ENCODE measurements at regions not wholly inside any gene's neighbourhood (a gene's known extent, or its start where the extent isn't known, plus 50 kb on each side); places are given as distances from the start of the nearest gene placed in this dataset.
A peak's percentile ranks its signal among the peaks of the same experiment; 100 is the strongest.
"Not testable (repeated sequence)": the region's sequence is repeated elsewhere in the genome, so short reads cannot be mapped to it uniquely, and the experiment has no call there.

DNA sequence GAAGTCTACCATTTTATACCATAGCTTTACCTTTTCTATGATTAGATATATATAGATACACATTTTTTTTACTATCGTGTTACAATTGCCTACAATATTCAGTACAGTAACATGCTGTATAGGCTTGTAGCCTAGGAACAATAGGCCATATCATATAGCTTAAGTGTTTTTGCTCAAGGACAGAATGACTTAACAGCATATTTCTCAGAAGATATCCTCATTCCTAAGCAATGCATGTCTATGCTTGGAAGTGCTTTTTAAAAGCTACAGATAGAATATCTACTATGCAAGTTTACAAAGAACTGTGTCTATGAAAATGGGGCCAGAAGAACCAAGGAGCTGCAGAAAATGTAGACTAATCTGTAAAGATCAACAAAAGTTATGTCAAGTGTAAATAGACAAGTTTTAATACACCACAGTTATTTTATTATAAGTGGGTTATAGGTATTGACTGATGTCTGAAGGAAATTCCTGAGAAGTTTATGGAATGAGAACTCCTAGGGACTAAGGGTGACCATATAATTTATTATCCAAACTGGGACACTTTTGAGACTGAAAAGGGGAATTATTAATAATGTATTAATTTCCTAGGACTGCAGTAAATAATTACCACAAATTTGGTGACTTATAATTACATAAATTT lies 138.7 kb upstream of the TGFBR2 start:
- DNase-seq (ENCODE audit: low spot score), result peak; percentile 44

DNA sequence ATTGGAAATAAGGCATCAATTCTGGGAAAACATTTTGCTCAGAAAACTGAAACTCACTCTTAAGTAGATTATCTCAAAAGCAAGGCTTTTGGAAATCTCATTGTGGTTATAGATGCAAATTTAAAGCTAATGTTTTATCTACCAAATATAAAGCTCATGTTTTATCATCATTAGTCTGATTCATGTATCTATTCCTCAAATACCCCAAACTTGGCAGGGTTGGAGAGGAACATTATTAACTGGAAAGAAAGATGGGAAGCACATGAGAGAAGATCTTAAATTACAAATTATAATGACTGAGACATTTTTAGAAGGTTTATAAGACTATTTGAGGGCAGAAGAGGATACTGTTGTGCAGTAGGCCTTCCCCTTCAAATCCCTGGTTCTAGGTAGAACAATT lies 137.3 kb upstream of the TGFBR2 start:
- DNase-seq (ENCODE audit: low spot score), result no peak

DNA sequence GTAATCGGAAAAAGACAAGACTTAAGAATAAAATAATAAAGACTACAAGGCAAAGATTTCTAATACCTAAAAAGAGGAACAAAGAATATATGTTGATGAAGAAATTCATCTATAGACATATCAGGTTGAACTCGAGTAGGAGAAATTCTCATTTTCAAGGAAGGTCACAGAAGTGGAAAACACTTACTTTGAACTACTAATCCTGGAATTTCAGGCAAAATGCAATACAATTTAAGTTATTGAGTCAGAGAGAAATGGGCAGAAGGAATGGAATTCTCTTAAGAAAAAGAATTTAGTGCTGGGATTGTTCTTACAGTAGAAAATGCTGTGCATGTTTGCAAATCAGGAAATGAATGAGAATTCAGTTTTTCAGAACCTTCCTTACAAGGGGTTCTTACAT lies 135.9 kb upstream of the TGFBR2 start:
- DNase-seq (ENCODE audit: low spot score), result no peak

DNA sequence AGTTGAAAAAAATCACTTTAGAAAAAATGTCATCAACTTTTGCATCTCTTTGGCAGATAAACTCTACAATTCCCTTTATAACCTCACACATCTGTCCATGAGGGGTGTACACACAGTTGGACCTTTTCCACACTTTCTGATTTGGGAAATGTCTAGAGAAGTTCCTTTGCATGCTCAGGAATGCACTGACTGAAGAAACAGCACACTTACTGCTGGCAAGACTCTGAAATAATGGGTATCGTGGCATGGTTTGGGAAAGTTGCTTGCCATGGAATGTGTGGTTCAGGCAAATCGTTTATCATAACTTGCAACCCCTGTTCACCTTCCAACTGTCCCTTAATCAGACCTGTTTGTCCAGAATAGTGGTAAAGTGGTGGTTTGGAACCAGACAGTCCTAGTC lies 135.3 kb upstream of the TGFBR2 start:
- DNase-seq (ENCODE audit: low spot score), result no peak

DNA sequence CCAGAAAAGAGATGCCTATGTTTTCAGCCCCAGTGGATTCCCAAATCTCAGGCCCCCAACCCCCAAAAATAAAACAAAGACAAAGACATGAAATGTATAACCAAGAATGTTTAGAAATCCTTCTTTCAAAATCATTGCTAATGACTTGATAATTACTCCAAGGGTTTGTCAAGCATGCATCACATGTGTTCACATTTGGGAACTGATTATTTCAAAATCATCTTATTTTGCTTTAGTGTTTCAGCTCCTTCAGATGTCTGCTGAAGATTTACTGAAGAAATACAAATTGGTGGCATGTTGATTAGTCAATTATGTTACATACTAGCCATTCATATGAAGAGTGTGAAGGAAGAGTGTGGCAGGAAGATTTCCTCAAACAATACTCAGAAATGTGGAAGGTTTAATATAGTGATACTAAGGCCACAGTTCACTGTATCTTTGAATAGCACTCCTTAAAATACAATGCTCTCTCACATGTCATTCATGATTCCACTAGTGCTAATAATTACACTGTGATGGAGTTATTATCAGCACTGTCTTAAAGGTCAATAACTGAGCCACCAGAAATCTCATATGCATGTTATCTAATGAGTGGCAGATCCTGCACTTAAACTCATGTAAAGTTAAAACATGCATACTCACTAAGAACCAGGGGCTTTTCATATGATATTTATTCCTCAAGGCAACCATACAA lies 134.5 kb upstream of the TGFBR2 start:
- DNase-seq (ENCODE audit: low spot score), result no peak

DNA sequence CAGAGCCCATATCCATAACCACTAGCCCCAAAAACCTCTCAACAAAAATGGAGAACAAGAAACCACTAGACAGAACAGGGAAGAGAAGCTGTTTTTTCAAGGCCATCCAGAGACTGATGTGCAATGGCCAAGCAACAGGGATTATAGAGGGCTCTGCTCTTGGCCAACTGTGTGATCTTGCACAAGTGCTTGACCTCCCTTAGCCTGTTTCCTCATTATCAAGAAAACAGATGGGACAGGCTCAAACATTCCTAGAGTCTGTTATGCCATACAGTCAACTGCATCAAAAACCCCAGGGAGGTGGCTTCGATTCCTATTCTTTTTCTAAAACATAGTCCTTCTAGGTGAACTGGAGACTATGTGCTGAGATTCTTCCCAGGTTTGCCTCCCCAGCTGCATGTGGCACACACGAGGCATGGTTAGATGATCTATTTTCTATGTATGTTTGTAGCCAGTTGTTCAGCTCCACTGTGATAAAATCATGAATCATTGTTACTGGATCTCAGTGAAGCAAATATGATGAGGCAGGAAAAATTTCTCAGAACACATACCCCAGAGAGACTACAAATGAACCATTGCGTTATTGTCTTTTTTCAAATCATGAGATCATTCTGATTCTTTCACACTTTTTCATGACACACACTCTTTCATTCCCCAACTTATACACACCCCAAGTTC lies 132.9 kb upstream of the TGFBR2 start:
- DNase-seq (ENCODE audit: low spot score), result no peak

DNA sequence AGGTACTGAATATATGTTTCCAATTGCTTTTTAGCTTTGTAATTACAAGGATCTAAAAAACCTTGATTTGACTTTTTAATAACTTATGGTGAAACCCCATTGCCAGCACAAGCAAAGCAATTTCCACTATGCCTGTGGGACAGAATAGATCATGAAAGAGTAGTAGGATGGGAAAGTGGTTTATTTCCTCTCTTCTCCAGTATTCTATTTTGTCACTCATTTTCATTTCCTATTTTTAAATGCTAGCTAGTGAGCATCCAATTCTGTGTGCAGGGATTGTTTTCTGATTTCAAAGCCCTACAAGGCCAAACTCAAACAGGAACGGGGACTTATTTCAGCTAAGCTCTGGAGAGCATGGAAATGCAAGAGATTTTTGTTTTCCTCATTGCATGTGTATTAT lies 132.0 kb upstream of the TGFBR2 start:
- DNase-seq (ENCODE audit: low spot score), result no peak

DNA sequence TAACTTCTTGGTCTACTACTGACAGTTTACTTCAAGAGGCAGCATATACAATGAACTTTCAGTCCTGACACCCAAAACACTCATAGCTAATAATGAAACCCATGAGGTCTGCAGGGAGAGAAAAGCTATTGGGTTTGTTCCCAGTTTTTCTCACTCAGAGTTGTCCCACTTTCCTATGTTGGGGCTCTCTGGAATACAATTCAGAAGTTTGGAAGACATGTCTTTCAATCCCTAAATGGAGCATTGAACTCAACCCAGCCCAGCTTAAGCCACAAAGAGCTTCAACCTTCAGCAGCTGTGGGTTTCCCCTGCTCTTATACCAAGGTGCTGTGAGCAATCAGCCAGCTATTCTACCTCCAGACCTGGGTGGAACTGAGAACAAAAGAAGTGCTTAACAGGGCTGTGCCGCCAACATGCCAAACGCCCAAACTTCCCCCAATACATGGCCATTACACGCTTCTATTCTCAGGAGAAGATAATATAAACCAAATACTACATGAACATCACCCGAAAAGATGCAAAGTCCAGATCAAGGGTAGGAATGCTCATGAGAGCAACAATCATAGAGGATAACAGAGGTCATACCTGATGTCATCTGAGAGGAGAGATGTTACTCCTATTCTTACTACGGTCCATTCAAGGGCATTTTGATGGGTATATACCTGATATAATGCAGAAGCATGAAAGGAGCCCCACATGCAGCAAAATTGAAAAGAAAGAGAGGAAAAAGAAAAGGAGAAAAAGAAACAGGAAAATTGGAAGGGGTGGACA lies 131.2 kb upstream of the TGFBR2 start:
- DNase-seq (ENCODE audit: low spot score), result no peak

DNA sequence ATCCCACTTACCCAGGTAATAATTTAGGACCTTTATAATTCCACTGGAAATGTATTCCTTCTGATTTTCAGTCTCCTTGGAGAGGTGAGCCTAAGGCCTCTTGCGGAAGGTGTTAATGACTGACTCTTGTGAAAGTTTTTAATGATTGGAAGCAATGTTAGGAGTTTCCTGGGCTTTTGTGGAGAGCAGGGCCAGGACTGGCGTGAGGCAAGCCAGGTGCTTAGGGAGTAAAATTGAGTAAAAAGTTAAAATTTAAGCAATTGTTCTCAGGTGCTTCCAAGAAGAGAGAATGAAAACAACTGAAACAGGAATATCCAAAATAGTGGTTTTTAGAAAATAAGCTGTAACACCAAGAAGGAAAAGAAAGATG lies 130.6 kb upstream of the TGFBR2 start:
- DNase-seq (ENCODE audit: low spot score), result no peak

DNA sequence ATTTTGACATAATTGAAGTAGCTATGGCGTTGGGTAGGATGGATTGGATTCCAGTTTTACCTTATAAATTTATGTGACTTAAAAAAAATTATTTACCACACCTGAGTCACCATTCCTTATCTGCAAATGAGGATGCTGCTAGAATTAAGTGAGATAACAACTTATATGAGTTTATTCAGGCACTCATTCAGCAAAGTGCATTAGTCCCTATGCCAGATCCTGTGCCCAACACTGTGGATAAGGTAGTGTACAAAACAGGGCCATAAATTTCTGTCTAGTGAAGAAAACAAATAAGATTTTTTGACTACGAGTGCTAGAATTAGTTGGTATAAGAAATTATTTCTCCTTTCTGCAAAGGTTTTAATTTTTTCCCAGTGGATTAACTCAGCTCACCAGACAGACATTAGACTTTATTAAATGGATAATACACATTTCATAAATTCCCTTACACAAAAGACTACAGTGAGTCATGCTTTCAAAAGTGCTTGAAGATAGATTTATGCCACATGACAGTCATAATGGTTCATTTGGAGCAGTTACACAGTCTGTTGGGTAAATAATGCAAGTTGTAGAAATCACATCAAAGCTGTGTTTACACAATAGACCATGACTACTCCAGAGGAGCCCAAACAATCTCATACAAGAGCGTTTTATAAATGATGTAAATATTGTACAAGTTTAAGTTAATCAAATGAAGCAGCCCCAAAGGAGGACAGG lies 129.9 kb upstream of the TGFBR2 start:
- no peak for DNase-seq (ENCODE audit: low spot score)

DNA sequence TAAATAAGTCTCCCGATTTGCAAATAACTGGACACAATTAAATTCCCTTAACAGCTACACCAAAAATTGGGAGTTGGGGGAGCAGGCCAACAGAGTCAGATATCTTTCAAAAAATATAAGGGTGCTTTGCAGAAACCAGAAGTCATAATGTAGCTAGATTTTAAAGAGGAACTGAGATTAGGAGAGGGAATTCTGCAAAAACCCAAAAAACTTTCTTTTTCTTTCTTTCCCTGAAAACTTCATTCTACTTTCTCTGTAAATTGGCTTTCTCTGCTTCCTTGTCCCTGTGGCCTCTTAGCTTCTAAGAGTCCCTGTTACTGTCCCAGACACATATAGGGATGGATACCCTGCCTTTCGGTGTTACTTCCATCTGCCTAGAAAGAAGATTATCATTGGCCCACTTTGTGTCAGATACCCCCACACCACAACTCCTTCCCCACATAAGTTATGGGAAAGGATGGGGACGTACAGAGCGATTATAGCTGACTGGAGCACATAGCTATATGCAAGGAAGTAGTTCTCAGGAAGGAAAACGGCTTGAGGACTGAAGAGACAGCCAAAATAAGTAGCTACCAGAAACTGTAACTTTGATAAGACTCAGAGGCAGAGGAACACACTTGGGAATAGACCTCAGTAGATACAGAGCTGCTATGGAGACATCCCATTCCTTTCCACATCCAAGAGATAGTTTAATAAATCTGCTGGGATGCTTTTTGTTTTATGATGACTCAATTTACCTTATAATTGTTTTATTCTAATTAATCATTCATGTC lies 129.1 kb upstream of the TGFBR2 start:
- no peak for DNase-seq (ENCODE audit: low spot score)

DNA sequence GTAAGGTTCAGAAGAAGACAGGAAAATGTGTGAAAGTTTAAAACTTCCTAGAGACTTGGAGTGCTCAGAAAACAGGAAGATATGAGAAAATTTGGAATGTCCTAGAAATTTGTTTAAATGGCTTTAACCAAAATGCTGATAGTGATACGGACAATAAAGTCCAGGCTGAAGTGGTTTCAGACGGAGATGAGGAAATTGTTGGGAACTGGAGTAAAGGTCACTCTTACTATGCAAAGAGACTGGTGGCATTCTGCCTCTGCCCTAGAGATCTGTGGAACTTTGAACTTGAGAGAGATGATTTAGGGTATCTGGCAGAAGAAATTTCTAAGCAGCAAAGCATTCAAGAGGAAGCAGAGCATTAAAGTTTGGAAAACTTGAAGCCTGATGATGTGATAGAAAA lies 126.7 kb upstream of the TGFBR2 start:
- DNase-seq (ENCODE audit: low spot score), result not testable (repeated sequence)

DNA sequence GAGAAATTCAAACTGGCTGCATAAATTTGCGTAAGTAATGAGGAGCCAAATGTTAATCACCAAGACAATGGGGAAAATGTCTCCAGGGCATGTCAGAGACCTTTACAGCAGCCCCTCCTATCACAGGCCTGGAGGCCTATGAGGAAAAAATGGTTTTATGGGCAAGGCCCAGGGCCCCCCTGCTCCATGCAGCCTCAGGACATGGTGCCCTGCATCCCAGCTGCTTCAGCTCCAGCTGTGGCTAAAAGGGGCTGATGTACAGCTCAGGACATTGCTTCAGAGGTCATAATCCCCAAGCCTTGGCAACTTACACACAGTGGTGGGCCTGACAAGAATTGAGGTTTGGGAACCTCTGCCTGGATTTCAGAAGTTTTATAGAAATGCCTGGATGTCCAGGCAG lies 126.2 kb upstream of the TGFBR2 start:
- DNase-seq (ENCODE audit: low spot score), result not testable (repeated sequence)

DNA sequence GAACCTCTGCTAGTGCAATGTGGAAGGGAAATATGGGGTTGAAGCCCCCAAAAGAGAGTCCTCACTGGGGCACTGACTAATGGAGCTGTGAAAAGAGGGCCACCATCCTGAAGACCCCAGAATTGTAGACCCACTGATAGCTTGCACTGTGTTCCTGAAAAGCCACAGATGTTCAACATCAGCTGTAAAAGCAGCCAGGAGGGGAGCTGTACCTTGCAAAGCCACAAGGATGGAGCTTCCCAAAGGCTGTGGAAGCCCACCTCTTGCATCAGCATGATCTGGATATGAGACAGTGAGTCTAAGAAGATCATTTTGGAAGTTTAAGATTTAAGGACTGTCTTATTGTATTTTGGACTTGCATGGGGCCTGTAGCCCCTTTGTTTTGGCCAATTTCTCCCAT lies 125.8 kb upstream of the TGFBR2 start:
- DNase-seq (ENCODE audit: low spot score), result no peak

DNA sequence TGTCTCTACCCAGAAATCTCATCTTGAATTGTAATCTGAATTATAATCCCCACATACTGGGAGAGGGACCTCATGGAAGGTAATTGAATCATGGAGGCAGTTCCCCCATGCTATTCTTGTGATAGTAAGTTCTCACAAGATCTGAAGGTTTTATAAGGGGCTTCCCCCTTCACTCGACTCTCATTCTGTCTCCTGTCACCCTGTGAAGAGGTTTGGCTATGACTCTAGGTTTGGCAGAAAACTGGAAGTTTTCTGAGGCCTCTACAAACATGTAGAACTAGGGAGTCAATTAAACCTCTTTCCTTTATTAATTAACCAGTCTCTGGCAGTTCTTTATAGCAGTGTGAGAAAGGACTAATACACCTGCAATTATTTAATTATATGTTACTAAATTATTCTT lies 125.2 kb upstream of the TGFBR2 start:
- no peak for DNase-seq (ENCODE audit: low spot score)

DNA sequence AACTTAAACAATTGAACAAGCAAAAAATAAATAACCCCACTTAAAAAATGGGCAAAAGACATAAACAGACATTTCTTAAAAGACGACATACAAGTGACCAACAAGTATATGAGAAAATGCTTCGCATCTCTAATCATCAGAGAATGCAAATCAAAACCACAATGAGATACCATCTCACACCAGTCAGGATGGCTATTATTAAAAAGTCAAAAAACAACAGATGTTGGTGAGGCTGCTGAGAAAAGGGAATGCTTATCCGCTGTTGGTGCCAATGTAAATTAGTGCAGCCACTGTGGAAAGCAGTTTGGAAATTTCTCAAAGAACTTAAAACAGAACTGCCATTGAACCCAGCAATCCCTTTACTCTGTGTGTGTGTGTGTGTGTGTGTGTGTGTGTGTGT lies 122.2 kb upstream of the TGFBR2 start:
- not testable (repeated sequence) for DNase-seq (ENCODE audit: low spot score)

DNA sequence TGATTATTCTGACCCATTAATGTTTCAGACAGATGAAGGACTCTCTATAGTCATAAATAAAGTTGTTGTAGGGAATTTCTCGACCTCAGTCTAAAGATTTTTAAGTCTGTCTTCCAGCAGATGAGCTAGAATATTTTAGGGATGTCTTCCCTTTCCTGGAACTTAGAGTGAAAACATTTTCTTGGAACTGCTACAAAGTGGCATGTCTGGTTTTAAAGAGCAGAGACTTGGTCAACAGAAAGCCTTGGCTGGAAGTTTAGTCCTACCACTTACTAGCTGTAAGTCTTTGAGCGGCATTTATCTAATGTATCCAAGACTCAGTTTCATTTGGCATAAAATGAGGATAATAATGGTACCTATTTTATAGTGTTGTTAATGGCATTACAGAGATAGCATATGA lies 120.0 kb upstream of the TGFBR2 start:
- peak; percentile 58 for DNase-seq (ENCODE audit: low spot score)

DNA sequence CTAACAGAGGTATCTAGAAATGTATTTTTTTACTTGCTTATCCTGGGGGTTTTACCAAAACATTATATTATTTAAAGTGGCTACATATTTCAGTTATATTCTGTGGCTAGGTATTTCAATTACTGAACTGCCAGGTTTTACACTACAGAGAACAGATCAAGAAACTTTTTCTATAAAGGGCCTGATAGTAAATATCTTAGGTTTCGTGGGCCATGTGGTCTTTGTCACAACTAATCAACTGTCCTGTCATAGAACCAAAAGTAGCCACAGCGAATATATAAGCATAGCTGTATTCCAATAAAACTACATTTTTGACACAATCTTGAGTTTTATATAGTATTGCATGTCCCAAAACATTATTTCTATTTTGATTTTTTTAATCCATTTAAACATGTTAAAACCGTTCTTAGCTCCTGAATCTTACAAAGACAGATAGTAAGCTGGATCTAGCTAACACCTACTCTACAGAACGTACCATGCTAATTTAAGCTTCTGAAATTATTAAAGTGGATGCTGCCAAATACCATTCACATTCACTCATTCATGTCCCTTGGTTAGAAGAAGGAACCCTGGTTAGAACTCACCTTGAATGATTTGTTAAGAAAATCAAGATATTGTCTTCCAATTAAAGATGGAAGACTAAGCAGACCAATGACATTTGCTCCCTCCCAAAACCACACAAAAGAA lies 118.2 kb upstream of the TGFBR2 start:
- DNase-seq (ENCODE audit: low spot score), result no peak

DNA sequence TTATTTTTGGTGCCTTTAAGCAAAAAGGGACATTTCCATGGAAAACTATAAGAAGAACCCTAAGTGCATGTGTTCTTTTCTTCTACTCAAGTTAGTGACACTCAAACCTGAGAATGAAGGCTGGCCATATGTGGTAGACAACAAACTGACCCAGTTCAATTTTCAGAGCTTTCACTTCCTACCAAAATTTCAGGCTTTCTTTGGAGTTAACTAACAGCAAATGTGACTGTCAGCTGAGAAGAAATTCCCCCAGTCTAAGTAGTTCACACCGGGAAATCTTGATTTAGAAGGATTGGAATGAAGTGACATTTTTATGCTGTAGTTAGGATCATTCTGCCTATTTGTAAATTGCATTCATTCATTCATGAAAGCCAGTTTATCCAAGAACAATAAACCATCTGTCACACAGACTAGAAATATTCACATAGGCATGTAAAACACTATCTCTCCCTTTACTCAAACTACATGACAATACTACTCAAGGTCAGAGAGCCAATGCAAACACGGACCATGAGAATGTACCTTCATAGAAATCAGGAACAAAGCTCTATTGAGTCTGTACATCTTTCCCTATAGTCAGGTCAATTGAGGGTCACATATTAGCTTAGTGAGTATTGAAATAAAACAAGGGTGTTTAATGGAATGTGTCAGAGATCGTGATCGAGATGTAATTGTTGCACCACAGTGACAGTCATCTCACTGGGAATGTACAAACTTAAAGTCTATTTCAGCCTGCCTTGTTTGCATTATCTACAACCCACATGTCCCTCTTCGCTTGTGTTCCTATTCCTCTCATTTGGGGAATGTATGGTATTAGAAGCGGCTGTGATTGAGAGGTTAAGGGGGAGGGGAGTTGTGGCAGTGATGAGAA lies 113.8 kb upstream of the TGFBR2 start:
- DNase-seq (ENCODE audit: low spot score), result no peak
